Panc1 (cell line): ENCODE measurements at regions not wholly inside any gene's neighbourhood (a gene's known extent, or its start where the extent isn't known, plus 50 kb on each side); places are given as distances from the start of the nearest gene placed in this dataset.

Experiments used
- ATAC-seq: fragments of 200-7000 bp; cut with Tn5 transposase; 2 replicates; pipeline ENCODE4 v1.9.1; 2020; ENCODE audit warnings: mild to moderate bottlenecking, moderate library complexity
- BruUV-seq: library from RNA; stranded (reverse); fragments of 400-500 nt; replicated peaks from 2 replicates; lab custom pipeline; 2021; lab: Mats Ljungman, UMichigan
- CTCF ChIA-PET: fragments of 300-600 bp; sonication (Branson Sonifier 250); formaldehyde crosslinking; loops from one replicate; lab custom pipeline; 2022; ENCODE audit warnings: antibody characterized with exemption; lab: Charles Lee
- POLR2A ChIA-PET: fragments of 300-600 bp; sonication (Branson Sonifier 250); formaldehyde crosslinking; loops from one replicate; lab custom pipeline; 2022; ENCODE audit warnings: antibody characterized with exemption; lab: Charles Lee
- DNase-seq: peaks from one replicate; pipeline ENCODE4 v3.0.0-alpha.2; 2010; ENCODE audit warnings: low read depth, low spot score
- H3K27ac ChIP-seq: 2 replicates; pipeline ENCODE4 v1.5.1; 2011; ENCODE audit warnings: mild to moderate bottlenecking, low read length, inconsistent platforms
- H3K27me3 ChIP-seq: fragments of 200-500 bp; sonication (Bioruptor generic); 2 replicates; pipeline ENCODE4 v1.6.0; 2014; ENCODE audit warnings: low read length, inconsistent platforms; ENCODE audit not compliant: control insufficient read depth, insufficient read depth
- H3K36me3 ChIP-seq: fragments of 200-500 bp; sonication (Bioruptor generic); 2 replicates; pipeline ENCODE4 v1.5.1; 2014; ENCODE audit warnings: inconsistent platforms, mild to moderate bottlenecking, low read length, moderate library complexity; ENCODE audit not compliant: control insufficient read depth, insufficient read depth
- H3K4me1 ChIP-seq: 2 replicates; pipeline ENCODE4 v1.5.1; 2011; ENCODE audit warnings: inconsistent platforms, mild to moderate bottlenecking, low read length, moderate library complexity; ENCODE audit not compliant: control insufficient read depth, insufficient read depth
- H3K4me3 ChIP-seq, 2 experiments: 2 replicates each; pipeline ENCODE4 v1.5.1; 2011 to 2012; ENCODE audit warnings: low read depth in 2 of 2, low read length in 2 of 2, mild to moderate bottlenecking in 2 of 2, inconsistent platforms in 1 of 2, moderate library complexity in 1 of 2
- H3K9me3 ChIP-seq: fragments of 200-500 bp; sonication (Bioruptor generic); 2 replicates; pipeline ENCODE4 v1.5.1; 2014; ENCODE audit warnings: low read depth, mild to moderate bottlenecking, inconsistent platforms, low read length, moderate library complexity; ENCODE audit not compliant: control insufficient read depth, insufficient read depth
- CTCF ChIP-seq: fragments of 450-650 bp; IDR thresholded peaks from 2 replicates; pipeline ENCODE4 v1.5.1; 2017; ENCODE audit warnings: mild to moderate bottlenecking
- POLR2AphosphoS5 ChIP-seq: IDR thresholded peaks from 2 replicates; pipeline ENCODE4 v1.6.1; 2012; ENCODE audit warnings: mild to moderate bottlenecking, low read depth, low read length, moderate library complexity
- REST ChIP-seq, 2 experiments: IDR thresholded peaks; 2 replicates each; pipeline ENCODE4 v1.6.1; 2011 to 2012; ENCODE audit warnings: low read depth in 2 of 2, control low read depth in 1 of 2, low read length in 1 of 2, mild to moderate bottlenecking in 1 of 2, moderate library complexity in 1 of 2; ENCODE audit not compliant: insufficient read depth in 1 of 2
- SIN3A ChIP-seq: IDR thresholded peaks from 2 replicates; pipeline ENCODE4 v1.6.1; 2012; ENCODE audit warnings: low read depth, mild to moderate bottlenecking, low read length, moderate library complexity, borderline replicate concordance; ENCODE audit not compliant: insufficient read depth
- TCF7L2 ChIP-seq: IDR thresholded peaks from 2 replicates; pipeline ENCODE4 v1.6.1; 2011; ENCODE audit warnings: mild to moderate bottlenecking, low read depth, low read length, inconsistent platforms
- in situ Hi-C: cut with HindIII; loops from 2 replicates; pipeline ENCODE4 v1.10.0; 2016; ENCODE audit warnings: low sequenced_read_pairs, low pct_unique_long_range_greater_than_20kb
- intact Hi-C: fragments of 100-400 bp; cut with micrococcal nuclease; formaldehyde crosslinking; loops from one replicate; pipeline ENCODE4 v1.10.0; 2022; ENCODE audit not compliant: unreplicated experiment

GRCh38 chr11:127632976-127633680 lies 632.6 kb upstream of the KIRREL3 start:
- H3K4me3 ChIP-seq, result no peak overlapping the region
- no peak overlapping the region for H3K27ac ChIP-seq
- no peaks in the 10 kb centered on the region for H3K27me3 ChIP-seq
- ATAC-seq (no peak), DNase-seq (no peak)
- ChIA-PET CTCF (no interaction called here), POLR2A (no interaction called here)
- BruUV-seq, result no TSS peak
- intact Hi-C loops (no loop called here), in situ Hi-C loops (no loop called here)
- no peaks in the 10 kb centered on the region for H3K9me3 ChIP-seq
- no peak for TF ChIP-seq POLR2AphosphoS5
- no peak for TF ChIP-seq TCF7L2
- TF ChIP-seq CTCF, result no peak
- TF ChIP-seq SIN3A, result no peak
- TF ChIP-seq REST (IDR thresholded peaks at IDR 0.05; ENCODE audit: insufficient read depth in 1 of 2, low read depth in 2 of 2, low read length in 1 of 2), result no peak
- no peaks in the 10 kb centered on the region for H3K36me3 ChIP-seq
- H3K4me1 ChIP-seq, result no peaks in the 10 kb centered on the region

GRCh38 chr11:127632546-127632945 lies 632.0 kb upstream of the KIRREL3 start:
- ChIA-PET CTCF (no interaction called here), POLR2A (no interaction called here)
- no TSS peak for BruUV-seq
- in situ Hi-C loops, result no loop called here
- TF ChIP-seq SIN3A (no peak), TCF7L2 (no peak), CTCF (no peak), POLR2AphosphoS5 (no peak), REST (IDR thresholded peaks at IDR 0.05; ENCODE audit: insufficient read depth in 1 of 2, low read depth in 2 of 2, low read length in 1 of 2) (no peak)
- ATAC-seq (no peak), DNase-seq (no peak)
- H3K4me3 ChIP-seq, result no peak overlapping the region
- no peaks in the 10 kb centered on the region for H3K36me3 ChIP-seq
- intact Hi-C loops, result no loop called here
- no peak overlapping the region for H3K27ac ChIP-seq
- no peaks in the 10 kb centered on the region for H3K9me3 ChIP-seq
- no peaks in the 10 kb centered on the region for H3K4me1 ChIP-seq
- H3K27me3 ChIP-seq, result no peaks in the 10 kb centered on the region
